Effector memory CD4-positive, alpha-beta T cell (primary cell): ENCODE measurements at regions not wholly inside any gene's neighbourhood (a gene's known extent, or its start where the extent isn't known, plus 50 kb on each side); places are given as distances from the start of the nearest gene placed in this dataset.

Experiments
- DNase-seq, 3 donors: peaks; one replicate each; pipeline ENCODE4 v3.0.0-alpha.2; 2020
- H3K27ac ChIP-seq: 2 replicates; pipeline ENCODE4 v1.7.0; 2013; ENCODE audit warnings: mild to moderate bottlenecking, low read length, moderate library complexity; ENCODE audit not compliant: insufficient read depth, poor library complexity, severe bottlenecking
- H3K27me3 ChIP-seq: replicated peaks from 2 replicates; pipeline ENCODE4 v1.7.0; 2013; ENCODE audit warnings: mild to moderate bottlenecking, low read length; ENCODE audit not compliant: insufficient read depth, control insufficient read depth, poor library complexity, severe bottlenecking
- H3K36me3 ChIP-seq: 2 replicates; pipeline ENCODE4 v1.7.0; 2013; ENCODE audit warnings: mild to moderate bottlenecking, low read length, moderate library complexity; ENCODE audit not compliant: control insufficient read depth, insufficient read depth
- H3K4me1 ChIP-seq: 2 replicates; pipeline ENCODE4 v1.7.0; 2013; ENCODE audit warnings: low read length, mild to moderate bottlenecking; ENCODE audit not compliant: control insufficient read depth, insufficient read depth, poor library complexity, severe bottlenecking
- H3K4me3 ChIP-seq: 2 replicates; pipeline ENCODE4 v1.7.0; 2013; ENCODE audit warnings: low read length, low read depth, mild to moderate bottlenecking; ENCODE audit not compliant: insufficient read depth, poor library complexity, severe bottlenecking
- H3K9me3 ChIP-seq: 2 replicates; pipeline ENCODE4 v1.7.0; 2013; ENCODE audit warnings: mild to moderate bottlenecking, low read length, moderate library complexity; ENCODE audit not compliant: control insufficient read depth

DNA sequence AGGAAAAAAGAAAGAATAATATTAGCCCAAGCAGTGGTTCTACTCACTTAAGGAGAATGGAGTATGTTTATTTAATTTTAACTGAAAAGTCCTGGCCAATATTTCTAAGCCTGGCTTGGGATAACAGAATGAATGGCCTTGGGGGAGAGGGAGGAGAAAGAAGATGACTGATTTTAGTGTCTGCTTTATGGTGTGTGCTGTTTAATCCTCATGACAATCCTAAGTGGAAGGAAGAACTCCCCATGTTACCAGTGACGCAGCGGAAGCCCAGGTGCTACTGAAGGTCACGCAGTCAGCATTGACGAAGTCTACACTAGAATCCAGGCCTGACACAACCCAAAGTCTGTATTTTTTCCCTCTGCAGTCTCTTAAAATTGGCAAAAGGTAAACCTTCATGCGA is 50.5 kb downstream of the PALM2AKAP2 start:
- no peaks in the 10 kb centered on the region for H3K36me3 ChIP-seq
- H3K9me3 ChIP-seq: no peaks in the 10 kb centered on the region
- no peak overlapping the region for H3K4me3 ChIP-seq
- DNase-seq: no peak
- no peaks in the 10 kb centered on the region for H3K4me1 ChIP-seq
- H3K27me3 ChIP-seq: peaks cover 3% of the 10 kb centered on the region
- no peak overlapping the region for H3K27ac ChIP-seq

DNA sequence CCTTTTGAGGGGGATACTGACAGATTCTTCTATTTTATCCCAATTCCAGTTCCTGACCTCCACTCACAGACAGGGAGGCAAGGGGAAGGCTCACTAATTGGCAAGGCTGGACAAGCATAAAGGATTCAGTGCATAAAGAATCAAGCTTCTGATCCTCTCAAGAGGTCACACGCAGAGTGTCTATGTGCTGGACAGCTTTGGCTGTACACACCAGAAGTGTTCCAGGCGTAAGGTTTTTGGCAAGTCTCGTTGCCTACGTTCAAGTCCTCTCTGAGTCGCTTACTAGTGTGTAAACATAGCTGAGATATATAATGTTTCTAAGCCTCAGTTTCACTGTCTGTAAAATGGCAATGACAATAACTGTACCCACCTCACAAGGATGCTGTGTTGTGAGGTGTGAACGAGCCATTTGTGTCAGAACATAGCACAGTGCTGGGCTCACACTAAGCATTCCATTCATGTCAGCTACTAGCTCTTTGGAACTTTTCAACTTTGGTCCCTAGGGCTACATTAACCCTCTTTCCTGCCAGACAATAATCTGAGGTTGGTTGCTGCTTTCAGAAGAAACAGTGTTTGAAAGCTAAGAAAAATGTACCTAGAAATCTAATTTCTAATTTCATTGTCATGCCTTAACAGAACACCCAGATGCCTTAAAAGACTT is 52.1 kb downstream of the PALM2AKAP2 start:
- Histone ChIP-seq H3K4me1 (no peaks in the 10 kb centered on the region), H3K27me3 (peaks cover 3% of the 10 kb centered on the region), H3K4me3 (no peak overlapping the region), H3K9me3 (no peaks in the 10 kb centered on the region), H3K27ac (no peak overlapping the region), H3K36me3 (no peaks in the 10 kb centered on the region)
- no peak for DNase-seq

DNA sequence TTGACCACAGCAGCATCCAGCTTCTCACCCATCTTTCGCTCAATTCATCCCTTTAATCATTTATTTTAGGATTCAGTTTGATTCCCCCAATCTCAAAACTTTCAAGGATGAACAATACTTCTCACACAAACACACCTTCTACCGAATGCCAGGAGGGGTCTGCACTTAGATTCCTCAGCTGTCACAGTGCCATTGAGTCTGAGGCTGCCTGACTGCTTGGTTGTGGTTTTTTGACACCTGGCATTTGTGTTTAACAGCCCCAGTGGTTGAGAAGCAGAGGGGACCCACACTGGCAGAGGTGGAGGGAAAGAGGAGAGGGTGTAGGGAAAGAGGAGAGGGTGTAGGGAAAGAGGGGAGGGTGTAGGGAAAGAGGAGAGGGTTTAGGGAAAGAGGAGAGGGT is 54.9 kb downstream of the PALM2AKAP2 start:
- no peak overlapping the region for H3K27ac ChIP-seq
- no peaks in the 10 kb centered on the region for H3K4me1 ChIP-seq
- no peak for DNase-seq
- H3K36me3 ChIP-seq: no peaks in the 10 kb centered on the region
- H3K27me3 ChIP-seq: peaks cover 3% of the 10 kb centered on the region
- no peaks in the 10 kb centered on the region for H3K9me3 ChIP-seq
- H3K4me3 ChIP-seq: no peak overlapping the region

- Histone ChIP-seq H3K4me1 (no peaks in the 10 kb centered on the region), H3K27me3 (no peaks in the 10 kb centered on the region), H3K4me3 (no peak overlapping the region), H3K36me3 (no peaks in the 10 kb centered on the region), H3K9me3 (no peaks in the 10 kb centered on the region), H3K27ac (no peak overlapping the region)
- no peak for DNase-seq
Observed at GRCh38 chr9:109843641-109844040, 63.6 kb downstream of the PALM2AKAP2 start.

- Histone ChIP-seq H3K4me3 (no peak overlapping the region), H3K36me3 (no peaks in the 10 kb centered on the region), H3K27ac (no peak overlapping the region), H3K4me1 (no peaks in the 10 kb centered on the region), H3K9me3 (no peaks in the 10 kb centered on the region), H3K27me3 (no peaks in the 10 kb centered on the region)
- DNase-seq: no peak
Observed at GRCh38 chr9:109845226-109845625, 65.2 kb downstream of the PALM2AKAP2 start.

DNA sequence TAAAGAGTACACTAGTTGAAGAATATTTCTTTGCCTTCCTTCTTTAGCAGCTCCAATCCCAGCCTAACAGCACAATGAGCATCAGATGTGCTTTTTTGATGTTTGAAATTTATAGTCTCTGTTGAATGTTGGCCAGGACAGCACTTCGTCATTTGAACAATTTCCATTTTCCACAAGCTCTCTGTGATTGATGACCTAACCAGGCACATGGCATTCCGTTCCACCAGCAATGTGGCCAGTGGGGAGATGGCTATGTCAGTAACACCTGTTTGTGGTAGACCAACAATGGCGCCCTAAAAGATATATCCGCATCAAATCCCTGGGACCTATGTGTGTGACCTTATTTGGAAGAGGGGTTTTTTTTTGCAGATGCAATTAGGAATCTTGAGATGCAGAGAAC is 66.8 kb downstream of the PALM2AKAP2 start:
- H3K9me3 ChIP-seq: no peaks in the 10 kb centered on the region
- H3K4me1 ChIP-seq: no peaks in the 10 kb centered on the region
- H3K4me3 ChIP-seq: no peak overlapping the region
- H3K36me3 ChIP-seq: no peaks in the 10 kb centered on the region
- H3K27ac ChIP-seq: no peak overlapping the region
- H3K27me3 ChIP-seq: no peaks in the 10 kb centered on the region
- no peak for DNase-seq

GRCh38 chr9:109852556-109852955 is 72.6 kb downstream of the PALM2AKAP2 start:
- no peaks in the 10 kb centered on the region for H3K4me1 ChIP-seq
- no peaks in the 10 kb centered on the region for H3K9me3 ChIP-seq
- H3K4me3 ChIP-seq: no peak overlapping the region
- DNase-seq: no peak
- no peaks in the 10 kb centered on the region for H3K27me3 ChIP-seq
- no peaks in the 10 kb centered on the region for H3K36me3 ChIP-seq
- no peak overlapping the region for H3K27ac ChIP-seq

DNA sequence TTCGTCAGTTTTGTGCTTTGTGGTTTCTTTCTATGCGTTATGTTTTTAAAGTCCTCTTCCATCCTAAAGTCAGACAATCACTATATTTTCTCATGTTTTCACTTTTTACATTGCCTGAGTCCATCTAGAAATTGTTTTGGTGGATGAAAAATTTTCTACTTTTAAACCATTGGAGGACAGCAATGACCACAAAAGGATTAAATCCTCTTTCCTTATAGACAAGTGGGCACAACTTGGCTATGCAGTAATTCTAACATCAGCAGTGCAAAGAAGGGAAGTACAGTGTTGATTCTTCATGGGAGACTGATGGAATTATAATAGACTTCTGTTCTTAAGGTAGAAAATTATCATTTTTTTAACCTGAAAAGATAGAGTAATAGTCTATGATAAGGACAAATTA is 75.5 kb downstream of the PALM2AKAP2 start:
- Histone ChIP-seq H3K27ac (no peak overlapping the region), H3K27me3 (no peaks in the 10 kb centered on the region)

DNA sequence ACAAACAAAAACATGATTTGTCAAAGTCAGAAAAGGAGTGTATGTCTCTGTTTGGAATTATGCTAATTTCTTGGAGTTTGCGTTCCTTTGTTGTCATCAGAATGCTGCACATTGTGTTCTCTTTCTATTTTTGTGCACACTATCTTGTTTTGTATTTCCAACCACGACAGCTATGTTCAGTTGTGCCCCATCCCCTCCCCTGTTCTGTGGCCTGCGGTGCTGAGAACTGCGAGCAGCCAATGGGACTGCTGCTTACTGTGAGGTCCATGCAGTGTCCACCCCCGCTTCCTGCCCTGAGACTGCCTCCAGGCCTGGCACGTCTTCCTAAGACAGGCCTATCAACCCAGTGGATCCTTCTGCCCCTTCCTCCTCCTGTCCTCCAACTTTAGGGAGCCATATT is 76.8 kb downstream of the PALM2AKAP2 start:
- DNase-seq: no peak
- Histone ChIP-seq H3K36me3 (no peaks in the 10 kb centered on the region), H3K4me1 (no peaks in the 10 kb centered on the region), H3K9me3 (no peaks in the 10 kb centered on the region), H3K27ac (no peak overlapping the region), H3K4me3 (no peak overlapping the region), H3K27me3 (no peaks in the 10 kb centered on the region)

More for the DNA sequence above, 75.5 kb downstream of the PALM2AKAP2 start:
- Histone ChIP-seq H3K36me3 (no peaks in the 10 kb centered on the region), H3K4me3 (no peak overlapping the region), H3K4me1 (no peaks in the 10 kb centered on the region), H3K9me3 (no peaks in the 10 kb centered on the region)
- DNase-seq: no peak

GRCh38 chr9:109857336-109857735 is 77.3 kb downstream of the PALM2AKAP2 start:
- Histone ChIP-seq H3K9me3 (no peaks in the 10 kb centered on the region), H3K27me3 (no peaks in the 10 kb centered on the region), H3K27ac (no peak overlapping the region), H3K4me1 (no peaks in the 10 kb centered on the region), H3K36me3 (no peaks in the 10 kb centered on the region), H3K4me3 (no peak overlapping the region)
- DNase-seq: no peak
